GM12878 (cell line): ENCODE measurements at regions not wholly inside any gene's neighbourhood (a gene's known extent, or its start where the extent isn't known, plus 50 kb on each side); places are given as distances from the start of the nearest gene placed in this dataset.

Experiments used
- ATAC-seq: fragments of 200-7000 bp; cut with Tn5 transposase; 3 replicates; pipeline ENCODE4 v1.9.1; 2020; ENCODE audit warnings: mild to moderate bottlenecking, moderate library complexity
- BruUV-seq: library from RNA; stranded (reverse); fragments of 400-500 nt; replicated peaks from 2 replicates; lab custom pipeline; 2021; lab: Mats Ljungman, UMichigan
- CTCF ChIA-PET: fragments of 300-600 bp; sonication (Branson Sonifier 250); formaldehyde crosslinking; extraction: SDS; loops from one replicate; lab custom pipeline; 2021; ENCODE audit warnings: inconsistent platforms; lab: Yijun Ruan, JAX
- POLR2A ChIA-PET: fragments of 350-600 bp; formaldehyde crosslinking; extraction: SDS; loops from one replicate; lab custom pipeline; 2021; ENCODE audit warnings: inconsistent platforms; lab: Charles Lee
- RAD21 ChIA-PET: fragments of 300-600 bp; sonication (Branson Sonifier 250); formaldehyde crosslinking; loops from one replicate; lab custom pipeline; 2023; ENCODE audit warnings: antibody characterized with exemption; ENCODE audit not compliant: unreplicated experiment; lab: Charles Lee
- SMC1A ChIA-PET: fragments of 300-600 bp; sonication (Branson Sonifier 250); formaldehyde crosslinking; loops from one replicate; lab custom pipeline; 2023; ENCODE audit not compliant: unreplicated experiment, uncharacterized antibody; lab: Charles Lee
- DNase-seq: peaks from one replicate; pipeline ENCODE4 v3.0.0-alpha.2; 2011; ENCODE audit warnings: low read depth, low spot score
- FAIRE-seq: peaks from 3 replicates; lab custom pipeline; 2011; peaks lifted over from hg19 to GRCh38; lab: Jason Lieb, UNC
- H2AFZ ChIP-seq: 2 replicates; pipeline ENCODE4 v1.6.0; 2011; ENCODE audit warnings: low read depth, low read length, control low read depth; ENCODE audit not compliant: control insufficient read depth
- H3K27ac ChIP-seq: 2 replicates; pipeline ENCODE4 v1.5.1; 2011; ENCODE audit warnings: control low read depth; ENCODE audit not compliant: control insufficient read depth, insufficient read depth
- H3K27me3 ChIP-seq, 2 experiments: replicated peaks in 1 of 2; 2 replicates each; pipeline versions ENCODE4 v1.6.0 to v1.6.1; 2011; ENCODE audit warnings: low read length in 1 of 2; ENCODE audit not compliant: control insufficient read depth in 2 of 2, insufficient read depth in 2 of 2
- H3K36me3 ChIP-seq, 2 experiments: 2 replicates each; pipeline ENCODE4 v1.5.1; 2011; ENCODE audit warnings: low read length in 1 of 2; ENCODE audit not compliant: control insufficient read depth in 2 of 2, insufficient read depth in 2 of 2
- H3K4me1 ChIP-seq: 2 replicates; pipeline ENCODE4 v1.6.1; 2011; ENCODE audit warnings: mild to moderate bottlenecking, low read length, moderate library complexity, mixed read lengths; ENCODE audit not compliant: control insufficient read depth, insufficient read depth
- H3K4me2 ChIP-seq: 2 replicates; pipeline ENCODE4 v1.6.0; 2011; ENCODE audit warnings: control low read depth; ENCODE audit not compliant: control insufficient read depth, insufficient read depth
- H3K4me3 ChIP-seq: fragments of 200-600 bp; sonication (generic); 2 replicates; pipeline ENCODE4 v1.5.1; 2016
- H3K79me2 ChIP-seq: 2 replicates; pipeline ENCODE4 v1.6.0; 2011; ENCODE audit warnings: low read length; ENCODE audit not compliant: control insufficient read depth, insufficient read depth
- H3K9ac ChIP-seq: 2 replicates; pipeline ENCODE4 v1.8.0; 2011; ENCODE audit warnings: low read length, control low read depth, mixed read lengths; ENCODE audit not compliant: control insufficient read depth, insufficient read depth
- H3K9me3 ChIP-seq: replicated peaks from 3 replicates; pipeline ENCODE4 v1.5.1; 2011; ENCODE audit warnings: mild to moderate bottlenecking, low read length; ENCODE audit not compliant: control insufficient read depth, insufficient read depth
- H4K20me1 ChIP-seq: 2 replicates; pipeline ENCODE4 v1.6.0; 2011; ENCODE audit not compliant: control insufficient read depth, insufficient read depth
- ASH2L ChIP-seq: fragments of 300-600, 200-600 bp; sonication (generic); IDR thresholded peaks from 2 replicates; pipeline ENCODE4 v1.6.1; 2017; ENCODE audit warnings: low read depth, mild to moderate bottlenecking, borderline replicate concordance
- CHD1 ChIP-seq: IDR thresholded peaks from 2 replicates; pipeline ENCODE4 v1.6.1; 2012; ENCODE audit warnings: low read depth, low read length, improper control_type of control experiment
- HDGF ChIP-seq: fragments of 450-650 bp; IDR thresholded peaks from 2 replicates; pipeline ENCODE4 v1.6.1; 2016; ENCODE audit warnings: antibody characterized with exemption
- JUND ChIP-seq: IDR thresholded peaks from 2 replicates; pipeline ENCODE4 v1.6.1; 2012; ENCODE audit warnings: low read depth, mild to moderate bottlenecking, low read length, improper control_type of control experiment, moderate library complexity
- NR2F1 ChIP-seq: fragments of 450-650 bp; conservative IDR thresholded peaks from 2 replicates; pipeline ENCODE4 v1.6.1; 2017; ENCODE audit warnings: mild to moderate bottlenecking
- PAX8 ChIP-seq: fragments of 450-650 bp; IDR thresholded peaks from 2 replicates; pipeline ENCODE4 v1.6.1; 2017; ENCODE audit warnings: mild to moderate bottlenecking, moderate library complexity
- POLR2AphosphoS5 ChIP-seq: IDR thresholded peaks from 2 replicates; pipeline ENCODE4 v1.6.1; 2011; ENCODE audit warnings: mild to moderate bottlenecking, low read length, inconsistent platforms
- SMARCA5 ChIP-seq: fragments of 450-650 bp; IDR thresholded peaks from 2 replicates; pipeline ENCODE4 v1.6.1; 2017; ENCODE audit warnings: mild to moderate bottlenecking
- STAT3 ChIP-seq: IDR thresholded peaks from 2 replicates; pipeline ENCODE4 v1.6.1; 2011; ENCODE audit warnings: low read depth, low read length, improper control_type of control experiment
- TARDBP ChIP-seq: IDR thresholded peaks from 2 replicates; pipeline ENCODE4 v1.6.1; 2016; ENCODE audit warnings: borderline replicate concordance
- TCF7 ChIP-seq: IDR thresholded peaks from 2 replicates; pipeline ENCODE4 v1.6.1; 2014; ENCODE audit warnings: antibody characterized with exemption, borderline replicate concordance
- ZNF384 ChIP-seq: IDR thresholded peaks from 2 replicates; pipeline ENCODE4 v1.6.1; 2012; ENCODE audit warnings: low read depth, mild to moderate bottlenecking, low read length, improper control_type of control experiment, borderline replicate concordance
- WGBS: methylation state at CpG from one replicate; pipeline ENCODE4 v1.1.6; 2016; ENCODE audit warnings: low lambda C conversion rate; ENCODE audit not compliant: insufficient replicate concordance, insufficient coverage; ENCODE audit errors: missing lambda C conversion rate; 5-methylcytosine and 5-hydroxymethylcytosine counted together
- in situ Hi-C: fragments of 300-500 bp; cut with MboI; formaldehyde crosslinking; loops from 9 replicates; pipeline ENCODE4 v1.14.3; 2018; ENCODE audit warnings: mixed read lengths
- intact Hi-C: fragments of 100-400 bp; cut with micrococcal nuclease; formaldehyde crosslinking; loops from one replicate; pipeline ENCODE4 v1.14.2; 2022; ENCODE audit not compliant: unreplicated experiment
- TF ChIP-seq, protein P1 (sequence below): IDR thresholded peaks from 2 replicates; pipeline ENCODE4 v1.6.1; 2011; ENCODE audit warnings: mild to moderate bottlenecking, low read depth, low read length, moderate library complexity; ENCODE audit not compliant: insufficient replicate concordance
- TF ChIP-seq, protein P2 (sequence below): fragments of 450-650 bp; IDR thresholded peaks from 2 replicates; pipeline ENCODE4 v1.6.1; 2017; ENCODE audit warnings: low read depth, mild to moderate bottlenecking, moderate library complexity
- TF ChIP-seq, protein P3 (sequence below): fragments of 450-650 bp; IDR thresholded peaks from 2 replicates; pipeline ENCODE4 v1.6.1; 2016; ENCODE audit warnings: mild to moderate bottlenecking
- TF ChIP-seq, protein P4 (sequence below): IDR thresholded peaks from 2 replicates; pipeline ENCODE4 v1.6.1; 2011; ENCODE audit warnings: borderline replicate concordance, low read depth, mild to moderate bottlenecking, moderate library complexity, mixed read lengths, low read length; ENCODE audit not compliant: insufficient read depth; ENCODE audit errors: extremely low read length
- TF ChIP-seq, protein P5 (sequence below): IDR thresholded peaks from 2 replicates; pipeline ENCODE4 v1.6.1; 2012; ENCODE audit warnings: low read depth, low read length, improper control_type of control experiment

DNA sequence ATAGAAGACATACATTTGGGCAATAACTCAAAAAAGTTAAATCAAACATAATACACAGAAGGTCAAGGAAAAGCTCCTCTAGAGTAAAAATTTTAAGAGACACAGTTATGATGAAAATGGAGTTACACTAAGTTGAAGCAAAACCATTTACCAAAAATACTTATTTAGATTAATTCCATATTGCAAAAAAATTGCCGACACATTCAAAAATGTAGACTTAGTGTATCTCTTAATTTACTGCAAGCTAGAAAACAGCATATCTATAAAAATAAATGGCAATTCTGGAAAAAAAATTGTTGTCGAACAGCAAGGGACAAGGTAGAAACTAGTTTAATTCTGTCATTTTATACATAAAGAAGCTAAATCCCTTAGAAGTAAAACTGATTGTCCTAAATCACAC is 248.7 kb upstream of the KIF2B start (continued):
- TF ChIP-seq PAX8 = no peak
- TF ChIP-seq, protein P1, sequence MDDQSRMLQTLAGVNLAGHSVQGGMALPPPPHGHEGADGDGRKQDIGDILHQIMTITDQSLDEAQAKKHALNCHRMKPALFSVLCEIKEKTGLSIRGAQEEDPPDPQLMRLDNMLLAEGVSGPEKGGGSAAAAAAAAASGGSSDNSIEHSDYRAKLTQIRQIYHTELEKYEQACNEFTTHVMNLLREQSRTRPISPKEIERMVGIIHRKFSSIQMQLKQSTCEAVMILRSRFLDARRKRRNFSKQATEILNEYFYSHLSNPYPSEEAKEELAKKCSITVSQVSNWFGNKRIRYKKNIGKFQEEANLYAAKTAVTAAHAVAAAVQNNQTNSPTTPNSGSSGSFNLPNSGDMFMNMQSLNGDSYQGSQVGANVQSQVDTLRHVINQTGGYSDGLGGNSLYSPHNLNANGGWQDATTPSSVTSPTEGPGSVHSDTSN = no peak

DNA sequence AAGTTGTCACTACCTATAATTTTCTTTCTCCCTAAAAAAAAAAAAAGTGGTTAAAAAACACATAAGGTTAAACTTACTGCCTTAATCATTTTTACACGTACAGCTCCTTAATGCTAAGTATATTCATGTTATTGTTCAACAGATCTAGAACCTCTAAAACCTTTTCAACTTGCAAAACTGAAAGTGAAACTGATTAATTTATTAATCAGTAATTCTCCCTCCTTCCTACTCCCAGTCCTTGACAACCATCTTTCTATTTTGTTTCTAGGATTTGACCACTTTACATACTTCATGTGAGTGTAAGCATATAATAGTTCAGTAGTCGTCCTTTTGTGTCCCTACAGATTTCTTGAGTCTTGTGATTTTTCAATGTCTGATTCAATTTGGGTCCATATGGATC is 251.4 kb upstream of the KIF2B start:
- ChIA-PET CTCF (no interaction called here), SMC1A (no interaction called here), POLR2A (no interaction called here), RAD21 (no interaction called here)
- FAIRE-seq (no peak), DNase-seq (no peak), ATAC-seq (no peak)
- 20% methylated on average over 2 of the region's 2 CpGs for WGBS
- intact Hi-C loops (no loop called here), in situ Hi-C loops (no loop called here)
- no peak overlapping the region for H3K9ac ChIP-seq
- H2AFZ ChIP-seq = no peak overlapping the region
- no peaks in the 10 kb centered on the region for H4K20me1 ChIP-seq
- H3K27me3 ChIP-seq = no peaks in the 10 kb centered on the region
- H3K79me2 ChIP-seq = no peaks in the 10 kb centered on the region
- H3K4me2 ChIP-seq = no peak overlapping the region
- no TSS peak for BruUV-seq
- H3K36me3 ChIP-seq = no peaks in the 10 kb centered on the region
- H3K4me3 ChIP-seq = no peak overlapping the region
- H3K9me3 ChIP-seq = no peaks in the 10 kb centered on the region
- H3K4me1 ChIP-seq = no peaks in the 10 kb centered on the region
- H3K27ac ChIP-seq = no peak overlapping the region
- no peak for TF ChIP-seq ASH2L
- TF ChIP-seq CHD1 = no peak
- TF ChIP-seq TCF7 = no peak
- no peak for TF ChIP-seq JUND
- TF ChIP-seq ZNF384 = no peak
- no peak for TF ChIP-seq SMARCA5
- TF ChIP-seq, protein P2, sequence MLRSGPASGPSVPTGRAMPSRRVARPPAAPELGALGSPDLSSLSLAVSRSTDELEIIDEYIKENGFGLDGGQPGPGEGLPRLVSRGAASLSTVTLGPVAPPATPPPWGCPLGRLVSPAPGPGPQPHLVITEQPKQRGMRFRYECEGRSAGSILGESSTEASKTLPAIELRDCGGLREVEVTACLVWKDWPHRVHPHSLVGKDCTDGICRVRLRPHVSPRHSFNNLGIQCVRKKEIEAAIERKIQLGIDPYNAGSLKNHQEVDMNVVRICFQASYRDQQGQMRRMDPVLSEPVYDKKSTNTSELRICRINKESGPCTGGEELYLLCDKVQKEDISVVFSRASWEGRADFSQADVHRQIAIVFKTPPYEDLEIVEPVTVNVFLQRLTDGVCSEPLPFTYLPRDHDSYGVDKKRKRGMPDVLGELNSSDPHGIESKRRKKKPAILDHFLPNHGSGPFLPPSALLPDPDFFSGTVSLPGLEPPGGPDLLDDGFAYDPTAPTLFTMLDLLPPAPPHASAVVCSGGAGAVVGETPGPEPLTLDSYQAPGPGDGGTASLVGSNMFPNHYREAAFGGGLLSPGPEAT = no peak
- TF ChIP-seq, protein P3, sequence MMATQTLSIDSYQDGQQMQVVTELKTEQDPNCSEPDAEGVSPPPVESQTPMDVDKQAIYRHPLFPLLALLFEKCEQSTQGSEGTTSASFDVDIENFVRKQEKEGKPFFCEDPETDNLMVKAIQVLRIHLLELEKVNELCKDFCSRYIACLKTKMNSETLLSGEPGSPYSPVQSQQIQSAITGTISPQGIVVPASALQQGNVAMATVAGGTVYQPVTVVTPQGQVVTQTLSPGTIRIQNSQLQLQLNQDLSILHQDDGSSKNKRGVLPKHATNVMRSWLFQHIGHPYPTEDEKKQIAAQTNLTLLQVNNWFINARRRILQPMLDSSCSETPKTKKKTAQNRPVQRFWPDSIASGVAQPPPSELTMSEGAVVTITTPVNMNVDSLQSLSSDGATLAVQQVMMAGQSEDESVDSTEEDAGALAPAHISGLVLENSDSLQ = no peak
- TF ChIP-seq POLR2AphosphoS5 = no peak
- TF ChIP-seq HDGF = no peak
- no peak for TF ChIP-seq TARDBP
- TF ChIP-seq STAT3 = no peak
- no peak for TF ChIP-seq NR2F1
- TF ChIP-seq, protein P4, sequence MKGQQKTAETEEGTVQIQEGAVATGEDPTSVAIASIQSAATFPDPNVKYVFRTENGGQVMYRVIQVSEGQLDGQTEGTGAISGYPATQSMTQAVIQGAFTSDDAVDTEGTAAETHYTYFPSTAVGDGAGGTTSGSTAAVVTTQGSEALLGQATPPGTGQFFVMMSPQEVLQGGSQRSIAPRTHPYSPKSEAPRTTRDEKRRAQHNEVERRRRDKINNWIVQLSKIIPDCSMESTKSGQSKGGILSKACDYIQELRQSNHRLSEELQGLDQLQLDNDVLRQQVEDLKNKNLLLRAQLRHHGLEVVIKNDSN = no peak
- TF ChIP-seq, protein P1 = no peak
- TF ChIP-seq, protein P5, sequence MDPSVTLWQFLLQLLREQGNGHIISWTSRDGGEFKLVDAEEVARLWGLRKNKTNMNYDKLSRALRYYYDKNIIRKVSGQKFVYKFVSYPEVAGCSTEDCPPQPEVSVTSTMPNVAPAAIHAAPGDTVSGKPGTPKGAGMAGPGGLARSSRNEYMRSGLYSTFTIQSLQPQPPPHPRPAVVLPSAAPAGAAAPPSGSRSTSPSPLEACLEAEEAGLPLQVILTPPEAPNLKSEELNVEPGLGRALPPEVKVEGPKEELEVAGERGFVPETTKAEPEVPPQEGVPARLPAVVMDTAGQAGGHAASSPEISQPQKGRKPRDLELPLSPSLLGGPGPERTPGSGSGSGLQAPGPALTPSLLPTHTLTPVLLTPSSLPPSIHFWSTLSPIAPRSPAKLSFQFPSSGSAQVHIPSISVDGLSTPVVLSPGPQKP = no peak
